Liver (tissue), 8 donors: ENCODE measurements at regions not wholly inside any gene's neighbourhood (a gene's known extent, or its start where the extent isn't known, plus 50 kb on each side); places are given as distances from the start of the nearest gene placed in this dataset.

Experiments used
- DNase-seq: peaks from one replicate; pipeline ENCODE4 v3.0.0-alpha.2; 2017; ENCODE audit warnings: low spot score
- H3K27ac ChIP-seq, 2 donors: one replicate each; pipeline ENCODE4 v1.7.0; 2013; ENCODE audit warnings: inconsistent platforms in 2 of 2, low read length in 2 of 2, control low read depth in 1 of 2, low read depth in 1 of 2, mild to moderate bottlenecking in 1 of 2
- H3K27me3 ChIP-seq, 4 donors: one replicate each; pipeline versions ENCODE4 v1.6.1 to v1.7.0; 2013; ENCODE audit warnings: low read length in 3 of 4, inconsistent platforms in 1 of 4, mild to moderate bottlenecking in 1 of 4, moderate library complexity in 1 of 4; ENCODE audit not compliant: control insufficient read depth in 4 of 4, insufficient read depth in 4 of 4
- H3K36me3 ChIP-seq, 4 donors: one replicate each; pipeline versions ENCODE4 v1.6.1 to v1.7.0; 2013; ENCODE audit warnings: low read length in 3 of 4, mild to moderate bottlenecking in 3 of 4, low read depth in 1 of 4, moderate library complexity in 1 of 4; ENCODE audit not compliant: control insufficient read depth in 4 of 4, insufficient read depth in 3 of 4
- H3K4me1 ChIP-seq, 4 donors: one replicate each; pipeline versions ENCODE4 v1.6.1 to v1.7.0; 2013; ENCODE audit warnings: low read length in 3 of 4, mild to moderate bottlenecking in 3 of 4, moderate library complexity in 1 of 4; ENCODE audit not compliant: control insufficient read depth in 4 of 4, insufficient read depth in 4 of 4
- H3K4me3 ChIP-seq, 3 donors: one replicate each; pipeline versions ENCODE4 v1.6.1 to v1.7.0; 2013; ENCODE audit warnings: low read length in 3 of 3, control low read depth in 1 of 3, low read depth in 1 of 3, mild to moderate bottlenecking in 1 of 3
- H3K9ac ChIP-seq, 2 donors: one replicate each; pipeline ENCODE4 v1.7.0; 2013; ENCODE audit warnings: low read length in 2 of 2, mild to moderate bottlenecking in 2 of 2, moderate library complexity in 2 of 2, control low read depth in 1 of 2, low read depth in 1 of 2
- H3K9me3 ChIP-seq, 4 donors: one replicate each; pipeline versions ENCODE4 v1.6.1 to v1.7.0; 2013; ENCODE audit warnings: low read length in 3 of 4; ENCODE audit not compliant: control insufficient read depth in 4 of 4
- CTCF ChIP-seq: fragments of 150-350 bp; IDR thresholded peaks from 2 replicates; pipeline ENCODE4 v1.5.1; 2017; ENCODE audit warnings: improper control_type of control experiment, low read depth, low read length; ENCODE audit not compliant: missing input control
- EGR1 ChIP-seq, 2 donors: IDR thresholded peaks; 2 replicates each; pipeline ENCODE4 v1.6.1; 2016 to 2018; ENCODE audit warnings: antibody characterized with exemption in 2 of 2, low read depth in 2 of 2
- FOXA1 ChIP-seq: IDR thresholded peaks from 2 replicates; pipeline ENCODE4 v1.6.1; 2016; ENCODE audit warnings: antibody characterized with exemption
- HNF4A ChIP-seq, 2 donors: conservative IDR thresholded peaks; 2 replicates each; pipeline ENCODE4 v1.6.1; 2016; ENCODE audit warnings: antibody characterized with exemption in 2 of 2, mild to moderate bottlenecking in 2 of 2
- HNF4G ChIP-seq: IDR thresholded peaks from 2 replicates; pipeline ENCODE4 v1.6.1; 2016; ENCODE audit warnings: antibody characterized with exemption
- JUND ChIP-seq, 2 donors: IDR thresholded peaks; 2 replicates each; pipeline ENCODE4 v1.6.1; 2016; ENCODE audit warnings: antibody characterized with exemption in 2 of 2
- NR2F2 ChIP-seq: IDR thresholded peaks from 2 replicates; pipeline ENCODE4 v1.6.1; 2016; ENCODE audit warnings: antibody characterized with exemption
- RAD21 ChIP-seq, 2 donors: IDR thresholded peaks; 2 replicates each; pipeline ENCODE4 v1.6.1; 2016; ENCODE audit warnings: antibody characterized with exemption in 2 of 2, mild to moderate bottlenecking in 2 of 2
- RXRA ChIP-seq, 2 donors: IDR thresholded peaks; 2 replicates each; pipeline ENCODE4 v1.6.1; 2017 to 2018; ENCODE audit warnings: antibody characterized with exemption in 2 of 2, mild to moderate bottlenecking in 1 of 2
- TAF1 ChIP-seq: conservative IDR thresholded peaks from 2 replicates; pipeline ENCODE4 v1.6.1; 2016; ENCODE audit warnings: antibody characterized with exemption, mild to moderate bottlenecking
- YY1 ChIP-seq: IDR thresholded peaks from 2 replicates; pipeline ENCODE4 v1.6.1; 2016; ENCODE audit warnings: antibody characterized with exemption, mild to moderate bottlenecking
- WGBS: extraction: QIAGEN DNeasy Blood & Tissue Kit; methylation state at CpG from one replicate; pipeline ENCODE4 v1.1.7; 2013; 5-methylcytosine and 5-hydroxymethylcytosine counted together
- TF ChIP-seq, protein P1 (sequence below): IDR thresholded peaks from 2 replicates; pipeline ENCODE4 v1.6.1; 2016; ENCODE audit warnings: antibody characterized with exemption
- TF ChIP-seq, protein P2 (sequence below): IDR thresholded peaks from 2 replicates; pipeline ENCODE4 v1.6.1; 2016; ENCODE audit warnings: antibody characterized with exemption, mild to moderate bottlenecking
- TF ChIP-seq, protein P3 (sequence below): IDR thresholded peaks from 2 replicates; pipeline ENCODE4 v1.6.1; 2016; ENCODE audit warnings: antibody characterized with exemption
- TF ChIP-seq, protein P4 (sequence below): IDR thresholded peaks from 2 replicates; pipeline ENCODE4 v1.6.1; 2016; ENCODE audit warnings: antibody characterized with exemption
- donor health status: healthy.
- donor health status: healthy.
- donor health status: healthy.
- donor health status: healthy.
- donor health status: healthy.

GRCh38 chr4:32987111-32987510 is 2266.9 kb downstream of the PCDH7 start (continued):
- TF ChIP-seq CTCF = no peak
- TF ChIP-seq, protein P1, sequence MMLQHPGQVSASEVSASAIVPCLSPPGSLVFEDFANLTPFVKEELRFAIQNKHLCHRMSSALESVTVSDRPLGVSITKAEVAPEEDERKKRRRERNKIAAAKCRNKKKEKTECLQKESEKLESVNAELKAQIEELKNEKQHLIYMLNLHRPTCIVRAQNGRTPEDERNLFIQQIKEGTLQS = no peak

GRCh38 chr4:32988165-32988811 is 2268.1 kb downstream of the PCDH7 start:
- Histone ChIP-seq H3K36me3 (no peaks in the 10 kb centered on the region), H3K4me3 (no peak overlapping the region), H3K27me3 (no peaks in the 10 kb centered on the region), H3K9me3 (no peaks in the 10 kb centered on the region), H3K4me1 (no peaks in the 10 kb centered on the region), H3K9ac (no peak overlapping the region), H3K27ac (no peak overlapping the region)
- no peak for TF ChIP-seq NR2F2
- no peak for TF ChIP-seq TAF1
- TF ChIP-seq, protein P2, sequence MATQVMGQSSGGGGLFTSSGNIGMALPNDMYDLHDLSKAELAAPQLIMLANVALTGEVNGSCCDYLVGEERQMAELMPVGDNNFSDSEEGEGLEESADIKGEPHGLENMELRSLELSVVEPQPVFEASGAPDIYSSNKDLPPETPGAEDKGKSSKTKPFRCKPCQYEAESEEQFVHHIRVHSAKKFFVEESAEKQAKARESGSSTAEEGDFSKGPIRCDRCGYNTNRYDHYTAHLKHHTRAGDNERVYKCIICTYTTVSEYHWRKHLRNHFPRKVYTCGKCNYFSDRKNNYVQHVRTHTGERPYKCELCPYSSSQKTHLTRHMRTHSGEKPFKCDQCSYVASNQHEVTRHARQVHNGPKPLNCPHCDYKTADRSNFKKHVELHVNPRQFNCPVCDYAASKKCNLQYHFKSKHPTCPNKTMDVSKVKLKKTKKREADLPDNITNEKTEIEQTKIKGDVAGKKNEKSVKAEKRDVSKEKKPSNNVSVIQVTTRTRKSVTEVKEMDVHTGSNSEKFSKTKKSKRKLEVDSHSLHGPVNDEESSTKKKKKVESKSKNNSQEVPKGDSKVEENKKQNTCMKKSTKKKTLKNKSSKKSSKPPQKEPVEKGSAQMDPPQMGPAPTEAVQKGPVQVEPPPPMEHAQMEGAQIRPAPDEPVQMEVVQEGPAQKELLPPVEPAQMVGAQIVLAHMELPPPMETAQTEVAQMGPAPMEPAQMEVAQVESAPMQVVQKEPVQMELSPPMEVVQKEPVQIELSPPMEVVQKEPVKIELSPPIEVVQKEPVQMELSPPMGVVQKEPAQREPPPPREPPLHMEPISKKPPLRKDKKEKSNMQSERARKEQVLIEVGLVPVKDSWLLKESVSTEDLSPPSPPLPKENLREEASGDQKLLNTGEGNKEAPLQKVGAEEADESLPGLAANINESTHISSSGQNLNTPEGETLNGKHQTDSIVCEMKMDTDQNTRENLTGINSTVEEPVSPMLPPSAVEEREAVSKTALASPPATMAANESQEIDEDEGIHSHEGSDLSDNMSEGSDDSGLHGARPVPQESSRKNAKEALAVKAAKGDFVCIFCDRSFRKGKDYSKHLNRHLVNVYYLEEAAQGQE = no peak
- TF ChIP-seq, protein P1 = no peak
- TF ChIP-seq HNF4A (conservative IDR thresholded peaks at IDR 0.05) = no peak
- no peak for TF ChIP-seq YY1
- TF ChIP-seq JUND (IDR thresholded peaks at IDR 0.05) = no peak
- no peak for TF ChIP-seq EGR1 (IDR thresholded peaks at IDR 0.05; ENCODE audit: low read depth in 2 of 2)
- TF ChIP-seq, protein P3, sequence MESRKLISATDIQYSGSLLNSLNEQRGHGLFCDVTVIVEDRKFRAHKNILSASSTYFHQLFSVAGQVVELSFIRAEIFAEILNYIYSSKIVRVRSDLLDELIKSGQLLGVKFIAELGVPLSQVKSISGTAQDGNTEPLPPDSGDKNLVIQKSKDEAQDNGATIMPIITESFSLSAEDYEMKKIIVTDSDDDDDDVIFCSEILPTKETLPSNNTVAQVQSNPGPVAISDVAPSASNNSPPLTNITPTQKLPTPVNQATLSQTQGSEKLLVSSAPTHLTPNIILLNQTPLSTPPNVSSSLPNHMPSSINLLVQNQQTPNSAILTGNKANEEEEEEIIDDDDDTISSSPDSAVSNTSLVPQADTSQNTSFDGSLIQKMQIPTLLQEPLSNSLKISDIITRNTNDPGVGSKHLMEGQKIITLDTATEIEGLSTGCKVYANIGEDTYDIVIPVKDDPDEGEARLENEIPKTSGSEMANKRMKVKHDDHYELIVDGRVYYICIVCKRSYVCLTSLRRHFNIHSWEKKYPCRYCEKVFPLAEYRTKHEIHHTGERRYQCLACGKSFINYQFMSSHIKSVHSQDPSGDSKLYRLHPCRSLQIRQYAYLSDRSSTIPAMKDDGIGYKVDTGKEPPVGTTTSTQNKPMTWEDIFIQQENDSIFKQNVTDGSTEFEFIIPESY = no peak
- no peak for TF ChIP-seq RXRA (IDR thresholded peaks at IDR 0.05)
- TF ChIP-seq, protein P4, sequence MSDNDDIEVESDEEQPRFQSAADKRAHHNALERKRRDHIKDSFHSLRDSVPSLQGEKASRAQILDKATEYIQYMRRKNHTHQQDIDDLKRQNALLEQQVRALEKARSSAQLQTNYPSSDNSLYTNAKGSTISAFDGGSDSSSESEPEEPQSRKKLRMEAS = no peak
- no peak for TF ChIP-seq CTCF
- no peak for TF ChIP-seq FOXA1
- TF ChIP-seq RAD21 (IDR thresholded peaks at IDR 0.05) = no peak
- TF ChIP-seq HNF4G = no peak
- 60% methylated on average over 2 of the region's 2 CpGs for WGBS
- no peak for DNase-seq
